Breast epithelium (tissue), 4 donors: ENCODE measurements at regions not wholly inside any gene's neighbourhood (a gene's known extent, or its start where the extent isn't known, plus 50 kb on each side); places are given as distances from the start of the nearest gene placed in this dataset.
A peak's percentile ranks its signal among the peaks of the same experiment; 100 is the strongest.

Experiments
- DNase-seq, 2 donors: peaks; one replicate each; pipeline ENCODE4 v3.0.0-alpha.2; 2019; ENCODE audit warnings: low spot score in 2 of 2
- H3K27ac ChIP-seq, 2 donors: fragments of 200-600 bp; sonication (generic) in 1 of 2; one replicate each; pipeline ENCODE4 v1.5.1; 2016 to 2019; ENCODE audit warnings: mild to moderate bottlenecking in 1 of 2
- H3K27me3 ChIP-seq, 2 donors: fragments of 200-600 bp; sonication (generic) in 1 of 2; one replicate each; pipeline versions ENCODE4 v1.5.1 to v1.6.0; 2017 to 2019; ENCODE audit warnings: control low read depth in 1 of 2, mild to moderate bottlenecking in 1 of 2
- H3K36me3 ChIP-seq: fragments of 200-600 bp; one replicate; pipeline ENCODE4 v1.5.1; 2019
- H3K4me1 ChIP-seq, 2 donors: fragments of 200-600 bp; sonication (generic); one replicate each; pipeline ENCODE4 v1.5.1; 2016 to 2019; ENCODE audit warnings: control low read depth in 1 of 2
- H3K4me3 ChIP-seq, 3 donors: fragments of 200-600 bp; sonication (generic); 1 replicate in 2 of 3; 2 replicates in 1 of 3; pipeline ENCODE4 v1.5.1; 2016 to 2019; ENCODE audit warnings: mild to moderate bottlenecking in 3 of 3, moderate library complexity in 2 of 3
- H3K9me3 ChIP-seq, 2 donors: fragments of 200-600 bp; sonication (generic) in 1 of 2; one replicate each; pipeline ENCODE4 v1.5.1; 2016 to 2019; ENCODE audit warnings: control low read depth in 1 of 2
- POLR2A ChIP-seq: fragments of 450-650 bp; IDR thresholded peaks from one replicate; pipeline ENCODE4 v1.6.1; 2016; ENCODE audit warnings: antibody characterized with exemption, mild to moderate bottlenecking, moderate library complexity
- POLR2AphosphoS5 ChIP-seq, 3 donors: sonication (generic); formaldehyde crosslinking; IDR thresholded peaks; one replicate each; pipeline ENCODE4 v1.6.1; 2017; ENCODE audit warnings: antibody characterized with exemption in 3 of 3
- intact Hi-C: fragments of 100-400 bp; cut with DNase I; formaldehyde crosslinking; loops from one replicate; pipeline ENCODE4 v1.15.1; 2023; ENCODE audit warnings: low total_unique reads
- TF ChIP-seq, protein P1 (sequence below), 3 donors: fragments of 450-650 bp; IDR thresholded peaks; one replicate each; pipeline ENCODE4 v1.5.1; 2016 to 2017; ENCODE audit warnings: antibody characterized with exemption in 3 of 3, mild to moderate bottlenecking in 3 of 3, moderate library complexity in 3 of 3

DNA sequence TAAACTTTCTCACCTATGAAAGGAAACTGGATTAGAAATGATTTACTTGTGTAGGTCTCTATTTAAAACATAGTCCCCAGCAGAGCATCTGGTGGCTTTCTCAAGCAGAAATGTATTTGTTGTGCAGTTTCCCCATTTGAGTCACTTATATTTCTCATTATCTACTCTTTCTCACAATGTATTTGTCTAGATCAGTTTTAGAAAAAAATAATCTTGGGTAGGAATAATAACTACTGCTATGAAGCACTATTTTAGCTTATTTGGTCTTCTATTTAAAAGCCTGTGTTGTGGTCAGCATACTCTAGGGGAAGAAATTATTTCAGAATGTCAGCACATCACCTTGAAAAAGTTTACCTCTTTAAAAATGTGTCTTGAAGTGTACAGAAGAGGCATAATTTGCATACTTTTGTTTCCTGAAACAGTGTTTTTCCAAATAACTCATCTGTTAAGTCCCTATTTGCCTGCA is 60.9 kb upstream of the PRL start:
- no peaks in the 10 kb centered on the region for H3K4me1 ChIP-seq
- intact Hi-C loops = no loop called here
- no peaks in the 10 kb centered on the region for H3K36me3 ChIP-seq
- DNase-seq = no peak
- no peak overlapping the region for H3K27ac ChIP-seq
- no peak overlapping the region for H3K4me3 ChIP-seq
- TF ChIP-seq POLR2A (no peak), POLR2AphosphoS5 (IDR thresholded peaks at IDR 0.05) (no peak)
- TF ChIP-seq, protein P1, sequence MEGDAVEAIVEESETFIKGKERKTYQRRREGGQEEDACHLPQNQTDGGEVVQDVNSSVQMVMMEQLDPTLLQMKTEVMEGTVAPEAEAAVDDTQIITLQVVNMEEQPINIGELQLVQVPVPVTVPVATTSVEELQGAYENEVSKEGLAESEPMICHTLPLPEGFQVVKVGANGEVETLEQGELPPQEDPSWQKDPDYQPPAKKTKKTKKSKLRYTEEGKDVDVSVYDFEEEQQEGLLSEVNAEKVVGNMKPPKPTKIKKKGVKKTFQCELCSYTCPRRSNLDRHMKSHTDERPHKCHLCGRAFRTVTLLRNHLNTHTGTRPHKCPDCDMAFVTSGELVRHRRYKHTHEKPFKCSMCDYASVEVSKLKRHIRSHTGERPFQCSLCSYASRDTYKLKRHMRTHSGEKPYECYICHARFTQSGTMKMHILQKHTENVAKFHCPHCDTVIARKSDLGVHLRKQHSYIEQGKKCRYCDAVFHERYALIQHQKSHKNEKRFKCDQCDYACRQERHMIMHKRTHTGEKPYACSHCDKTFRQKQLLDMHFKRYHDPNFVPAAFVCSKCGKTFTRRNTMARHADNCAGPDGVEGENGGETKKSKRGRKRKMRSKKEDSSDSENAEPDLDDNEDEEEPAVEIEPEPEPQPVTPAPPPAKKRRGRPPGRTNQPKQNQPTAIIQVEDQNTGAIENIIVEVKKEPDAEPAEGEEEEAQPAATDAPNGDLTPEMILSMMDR (IDR thresholded peaks at IDR 0.05) = no peak
- no peaks in the 10 kb centered on the region for H3K27me3 ChIP-seq
- no peaks in the 10 kb centered on the region for H3K9me3 ChIP-seq

DNA sequence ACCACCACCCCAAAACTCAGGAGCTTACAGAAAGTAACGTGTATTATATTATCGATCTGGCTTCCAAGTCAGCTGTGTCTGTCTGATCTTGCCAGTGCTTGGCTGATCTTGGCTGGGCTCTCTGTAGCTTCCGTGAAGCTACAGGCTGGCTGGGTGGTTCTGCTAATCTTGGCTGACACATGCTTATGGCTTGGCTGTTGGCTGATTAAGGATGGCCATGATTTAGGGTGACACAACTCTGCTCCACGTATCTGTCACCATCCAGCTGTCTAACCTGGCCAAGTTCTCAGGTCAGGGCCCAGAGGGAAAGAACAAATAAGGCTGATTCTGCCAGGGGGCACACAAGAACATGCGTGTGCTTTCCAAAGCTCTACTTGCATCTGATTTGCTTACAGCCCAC is 64.7 kb upstream of the PRL start:
- TF ChIP-seq, protein P1 (IDR thresholded peaks at IDR 0.05) = no peak
- TF ChIP-seq POLR2A = no peak
- TF ChIP-seq POLR2AphosphoS5 (IDR thresholded peaks at IDR 0.05) = no peak
- Histone ChIP-seq H3K27ac (peak overlapping the region in 1 of 2 donors; percentile 13), H3K4me3 (no peak overlapping the region), H3K27me3 (no peaks in the 10 kb centered on the region), H3K36me3 (no peaks in the 10 kb centered on the region), H3K4me1 (peaks cover 6 to 7% of the 10 kb centered on the region in 2 donors), H3K9me3 (no peaks in the 10 kb centered on the region)
- DNase-seq = no peak
- intact Hi-C loops = no loop called here

DNA sequence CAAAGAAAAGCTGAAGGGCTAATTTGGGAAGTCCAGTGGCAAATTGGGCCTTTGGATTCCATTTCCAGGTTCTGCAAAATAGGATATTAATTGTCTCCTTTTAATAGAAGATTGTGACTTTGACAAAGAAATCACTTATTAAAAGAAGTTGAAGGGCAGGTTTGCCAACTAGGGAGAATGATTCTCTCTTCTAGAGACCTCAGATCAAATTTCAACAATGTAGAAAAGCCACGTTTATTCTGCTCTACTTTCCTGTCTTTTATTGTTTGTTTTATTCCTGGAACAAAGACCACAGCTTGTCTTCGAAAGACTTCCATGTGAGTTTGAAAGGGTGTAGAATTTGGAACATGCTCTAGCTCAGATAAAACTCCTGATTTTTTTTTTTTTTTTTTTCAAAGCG is 65.5 kb upstream of the PRL start:
- Histone ChIP-seq H3K27me3 (no peaks in the 10 kb centered on the region), H3K9me3 (no peaks in the 10 kb centered on the region), H3K27ac (peak overlapping the region in 1 of 2 donors; percentile 54), H3K36me3 (no peaks in the 10 kb centered on the region), H3K4me1 (peaks cover 6 to 7% of the 10 kb centered on the region in 2 donors), H3K4me3 (no peak overlapping the region)
- no peak for DNase-seq
- intact Hi-C loops = no loop called here
- TF ChIP-seq POLR2A = no peak
- TF ChIP-seq, protein P1 (IDR thresholded peaks at IDR 0.05) = no peak
- TF ChIP-seq POLR2AphosphoS5 (IDR thresholded peaks at IDR 0.05) = no peak

DNA sequence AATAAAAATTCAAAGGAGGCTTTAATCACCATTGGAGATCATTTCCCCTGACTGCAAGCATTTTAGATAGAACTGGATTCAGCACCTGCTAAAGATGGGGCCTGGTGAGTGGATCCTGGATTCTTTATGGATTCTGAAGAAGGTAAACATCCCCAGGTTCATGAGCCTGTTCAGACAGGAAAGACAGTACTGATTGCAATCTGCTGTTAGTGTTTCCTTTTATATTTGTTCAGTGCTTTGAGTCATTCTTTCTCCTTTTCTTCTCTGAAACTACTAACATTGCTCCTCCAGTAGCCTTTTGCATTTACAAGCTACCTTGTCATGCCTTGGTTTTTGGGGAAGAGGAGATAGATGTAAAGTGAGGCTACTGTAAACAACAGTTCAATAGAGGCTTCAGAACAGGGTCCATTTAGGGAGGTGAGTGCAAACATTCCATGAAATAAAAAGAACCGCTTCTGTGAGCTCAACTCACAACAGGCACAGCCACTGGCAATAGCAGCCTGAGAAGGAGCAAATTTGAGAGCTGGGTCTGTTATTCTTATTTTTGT is 66.4 kb upstream of the PRL start:
- Histone ChIP-seq H3K27me3 (no peaks in the 10 kb centered on the region), H3K9me3 (no peaks in the 10 kb centered on the region), H3K4me3 (no peak overlapping the region), H3K4me1 (peaks cover 6 to 7% of the 10 kb centered on the region in 2 donors), H3K36me3 (no peaks in the 10 kb centered on the region), H3K27ac (peak overlapping the region; percentile 54 to 68)
- intact Hi-C loops = no loop called here
- TF ChIP-seq POLR2AphosphoS5 (IDR thresholded peaks at IDR 0.05) = no peak
- no peak for TF ChIP-seq POLR2A
- TF ChIP-seq, protein P1 (IDR thresholded peaks at IDR 0.05) = no peak
- DNase-seq = no peak

DNA sequence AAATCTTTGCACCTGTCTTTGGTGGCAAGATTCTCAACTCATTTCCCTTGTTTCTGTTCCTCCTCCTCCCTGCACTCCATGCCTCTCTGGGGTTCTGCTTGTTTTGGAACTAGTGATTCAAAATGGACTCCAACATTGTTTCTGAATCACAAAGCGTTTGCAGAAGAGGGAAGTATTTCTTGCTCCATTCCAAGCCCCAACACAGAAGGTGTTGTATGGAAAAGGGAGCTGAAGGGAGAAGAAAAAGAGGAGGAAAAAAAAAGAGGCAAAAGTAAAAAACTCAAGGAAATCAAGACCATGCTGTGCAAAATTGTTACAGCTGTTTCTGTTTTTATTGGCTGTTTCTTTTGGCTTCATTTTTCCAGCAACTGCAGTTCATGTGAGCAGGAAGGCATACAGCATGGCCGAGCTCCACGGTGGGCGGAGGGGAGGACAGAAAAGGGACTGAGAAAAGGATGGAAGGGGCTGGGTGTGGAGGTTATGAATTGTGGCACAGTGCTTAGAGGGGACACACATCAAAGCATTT is 66.9 kb upstream of the PRL start:
- Histone ChIP-seq H3K27ac (peak overlapping the region; percentile 54 to 68), H3K9me3 (no peaks in the 10 kb centered on the region)

More for the DNA sequence above, 66.9 kb upstream of the PRL start:
- TF ChIP-seq POLR2A (no peak), POLR2AphosphoS5 (IDR thresholded peaks at IDR 0.05) (no peak)
- TF ChIP-seq, protein P1 (IDR thresholded peaks at IDR 0.05) = no peak
- H3K36me3 ChIP-seq = no peaks in the 10 kb centered on the region
- H3K4me1 ChIP-seq = peaks cover 6 to 7% of the 10 kb centered on the region in 2 donors
- no peak for DNase-seq
- H3K27me3 ChIP-seq = no peaks in the 10 kb centered on the region
- intact Hi-C loops = no loop called here
- H3K4me3 ChIP-seq = no peak overlapping the region
